ENCODE measurements at regions not wholly inside any gene's neighbourhood (a gene's known extent, or its start where the extent isn't known, plus 50 kb on each side); places are given as distances from the start of the nearest gene placed in this dataset.

DNA sequence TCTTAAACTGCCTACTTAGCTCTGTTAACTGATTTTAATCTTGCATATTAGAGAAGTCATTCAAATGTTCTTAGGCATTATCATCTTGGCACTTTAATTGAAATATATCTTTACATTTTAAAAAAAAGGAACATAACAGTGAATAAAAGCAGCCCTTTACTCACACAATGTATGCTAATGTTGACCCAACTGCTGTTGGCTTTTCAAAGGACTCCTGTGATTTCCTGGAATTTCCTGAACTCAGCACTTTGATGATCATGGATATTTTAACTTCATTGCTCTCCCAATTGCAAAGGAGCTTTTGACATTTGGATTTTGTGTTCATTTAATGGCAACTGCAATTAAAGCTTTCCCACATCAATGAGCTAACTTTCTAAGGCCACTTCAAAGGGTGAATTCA lies 1230.3 kb downstream of the DIAPH3 start:
- no peak for TF ChIP-seq POLR2AphosphoS5 (IDR thresholded peaks at IDR 0.05; ENCODE audit: low read depth)
- TF ChIP-seq, protein P1, sequence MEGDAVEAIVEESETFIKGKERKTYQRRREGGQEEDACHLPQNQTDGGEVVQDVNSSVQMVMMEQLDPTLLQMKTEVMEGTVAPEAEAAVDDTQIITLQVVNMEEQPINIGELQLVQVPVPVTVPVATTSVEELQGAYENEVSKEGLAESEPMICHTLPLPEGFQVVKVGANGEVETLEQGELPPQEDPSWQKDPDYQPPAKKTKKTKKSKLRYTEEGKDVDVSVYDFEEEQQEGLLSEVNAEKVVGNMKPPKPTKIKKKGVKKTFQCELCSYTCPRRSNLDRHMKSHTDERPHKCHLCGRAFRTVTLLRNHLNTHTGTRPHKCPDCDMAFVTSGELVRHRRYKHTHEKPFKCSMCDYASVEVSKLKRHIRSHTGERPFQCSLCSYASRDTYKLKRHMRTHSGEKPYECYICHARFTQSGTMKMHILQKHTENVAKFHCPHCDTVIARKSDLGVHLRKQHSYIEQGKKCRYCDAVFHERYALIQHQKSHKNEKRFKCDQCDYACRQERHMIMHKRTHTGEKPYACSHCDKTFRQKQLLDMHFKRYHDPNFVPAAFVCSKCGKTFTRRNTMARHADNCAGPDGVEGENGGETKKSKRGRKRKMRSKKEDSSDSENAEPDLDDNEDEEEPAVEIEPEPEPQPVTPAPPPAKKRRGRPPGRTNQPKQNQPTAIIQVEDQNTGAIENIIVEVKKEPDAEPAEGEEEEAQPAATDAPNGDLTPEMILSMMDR (IDR thresholded peaks at IDR 0.05; ENCODE audit: insufficient read depth, low read length): no peak
- TF ChIP-seq, protein P2, sequence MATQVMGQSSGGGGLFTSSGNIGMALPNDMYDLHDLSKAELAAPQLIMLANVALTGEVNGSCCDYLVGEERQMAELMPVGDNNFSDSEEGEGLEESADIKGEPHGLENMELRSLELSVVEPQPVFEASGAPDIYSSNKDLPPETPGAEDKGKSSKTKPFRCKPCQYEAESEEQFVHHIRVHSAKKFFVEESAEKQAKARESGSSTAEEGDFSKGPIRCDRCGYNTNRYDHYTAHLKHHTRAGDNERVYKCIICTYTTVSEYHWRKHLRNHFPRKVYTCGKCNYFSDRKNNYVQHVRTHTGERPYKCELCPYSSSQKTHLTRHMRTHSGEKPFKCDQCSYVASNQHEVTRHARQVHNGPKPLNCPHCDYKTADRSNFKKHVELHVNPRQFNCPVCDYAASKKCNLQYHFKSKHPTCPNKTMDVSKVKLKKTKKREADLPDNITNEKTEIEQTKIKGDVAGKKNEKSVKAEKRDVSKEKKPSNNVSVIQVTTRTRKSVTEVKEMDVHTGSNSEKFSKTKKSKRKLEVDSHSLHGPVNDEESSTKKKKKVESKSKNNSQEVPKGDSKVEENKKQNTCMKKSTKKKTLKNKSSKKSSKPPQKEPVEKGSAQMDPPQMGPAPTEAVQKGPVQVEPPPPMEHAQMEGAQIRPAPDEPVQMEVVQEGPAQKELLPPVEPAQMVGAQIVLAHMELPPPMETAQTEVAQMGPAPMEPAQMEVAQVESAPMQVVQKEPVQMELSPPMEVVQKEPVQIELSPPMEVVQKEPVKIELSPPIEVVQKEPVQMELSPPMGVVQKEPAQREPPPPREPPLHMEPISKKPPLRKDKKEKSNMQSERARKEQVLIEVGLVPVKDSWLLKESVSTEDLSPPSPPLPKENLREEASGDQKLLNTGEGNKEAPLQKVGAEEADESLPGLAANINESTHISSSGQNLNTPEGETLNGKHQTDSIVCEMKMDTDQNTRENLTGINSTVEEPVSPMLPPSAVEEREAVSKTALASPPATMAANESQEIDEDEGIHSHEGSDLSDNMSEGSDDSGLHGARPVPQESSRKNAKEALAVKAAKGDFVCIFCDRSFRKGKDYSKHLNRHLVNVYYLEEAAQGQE (IDR thresholded peaks at IDR 0.05; ENCODE audit: insufficient replicate concordance, low read depth): no peak

Data from HL-60 (cell line).